GM12892 (cell line): ENCODE measurements at regions not wholly inside any gene's neighbourhood (a gene's known extent, or its start where the extent isn't known, plus 50 kb on each side); places are given as distances from the start of the nearest gene placed in this dataset.

ENCODE experiments used
- POLR2A ChIP-seq: IDR thresholded peaks from 2 replicates; pipeline ENCODE4 v1.6.1; 2011; ENCODE audit warnings: low read depth, low read length, control low read depth
- TAF1 ChIP-seq: IDR thresholded peaks from 2 replicates; pipeline ENCODE4 v1.6.1; 2011; ENCODE audit warnings: low read depth, mild to moderate bottlenecking, control low read depth, low read length, borderline replicate concordance

DNA sequence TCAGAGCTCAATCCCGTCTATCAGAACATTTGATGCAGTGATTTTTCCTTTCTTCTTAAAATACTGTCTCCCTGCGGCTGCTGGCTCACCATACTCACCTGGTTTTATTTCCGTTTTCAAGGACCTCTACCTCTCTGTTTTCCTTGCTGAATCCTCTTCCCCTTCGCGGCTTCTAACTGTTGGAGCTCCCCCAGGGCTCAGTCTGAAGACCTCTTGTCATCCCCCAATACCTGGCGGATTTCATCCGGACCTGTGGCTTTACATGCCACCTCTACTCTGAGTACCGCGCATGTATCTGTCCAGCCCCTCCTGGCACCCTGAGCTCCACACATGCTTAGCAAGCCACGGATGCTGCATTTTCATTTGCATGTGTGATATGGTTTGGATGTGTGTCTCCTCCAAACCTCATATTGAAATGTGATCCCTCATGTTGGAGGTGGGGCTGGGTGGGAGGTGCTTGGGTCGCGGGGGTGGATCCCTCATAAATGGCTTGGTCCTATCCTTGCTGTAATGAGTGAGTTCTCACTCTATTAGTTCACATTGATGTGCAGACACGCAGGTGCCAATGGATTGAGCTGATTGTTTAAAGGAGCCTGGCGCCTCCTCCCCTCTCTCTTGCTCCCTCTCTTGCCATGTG is 106.2 kb upstream of the LSM14A start:
- TF ChIP-seq POLR2A (no peak), TAF1 (no peak)
